HEK293T (cell line): ENCODE measurements at regions not wholly inside any gene's neighbourhood (a gene's known extent, or its start where the extent isn't known, plus 50 kb on each side); places are given as distances from the start of the nearest gene placed in this dataset.

Experiments used
- BHLHE40 ChIP-seq: fragments of 450-650 bp; IDR thresholded peaks from 2 replicates; pipeline ENCODE4 v1.6.1; 2016; ENCODE audit warnings: mild to moderate bottlenecking, moderate library complexity, borderline replicate concordance
- ELF4 ChIP-seq: fragments of 450-650 bp; IDR thresholded peaks from 2 replicates; pipeline ENCODE4 v1.6.1; 2017; ENCODE audit warnings: antibody characterized with exemption
- FOXA1 ChIP-seq: fragments of 450-650 bp; IDR thresholded peaks from 2 replicates; pipeline ENCODE4 v1.6.1; 2016; ENCODE audit warnings: mild to moderate bottlenecking
- FOXM1 ChIP-seq: fragments of 450-650 bp; IDR thresholded peaks from 2 replicates; pipeline ENCODE4 v1.6.1; 2017; ENCODE audit warnings: mild to moderate bottlenecking, borderline replicate concordance
- L3MBTL2 ChIP-seq: fragments of 450-650 bp; conservative IDR thresholded peaks from 2 replicates; pipeline ENCODE4 v1.6.1; 2016; ENCODE audit warnings: mild to moderate bottlenecking
- NFRKB ChIP-seq: fragments of 450-650 bp; IDR thresholded peaks from 2 replicates; pipeline ENCODE4 v1.6.1; 2016; ENCODE audit warnings: mild to moderate bottlenecking, moderate library complexity
- PKNOX1 ChIP-seq: fragments of 450-650 bp; IDR thresholded peaks from 2 replicates; pipeline ENCODE4 v1.6.1; 2016
- SUZ12 ChIP-seq: fragments of 450-650 bp; IDR thresholded peaks from 2 replicates; pipeline ENCODE4 v1.6.1; 2016; ENCODE audit warnings: mild to moderate bottlenecking
- ZNF384 ChIP-seq: fragments of 450-650 bp; IDR thresholded peaks from 2 replicates; pipeline ENCODE4 v1.6.1; 2016

DNA sequence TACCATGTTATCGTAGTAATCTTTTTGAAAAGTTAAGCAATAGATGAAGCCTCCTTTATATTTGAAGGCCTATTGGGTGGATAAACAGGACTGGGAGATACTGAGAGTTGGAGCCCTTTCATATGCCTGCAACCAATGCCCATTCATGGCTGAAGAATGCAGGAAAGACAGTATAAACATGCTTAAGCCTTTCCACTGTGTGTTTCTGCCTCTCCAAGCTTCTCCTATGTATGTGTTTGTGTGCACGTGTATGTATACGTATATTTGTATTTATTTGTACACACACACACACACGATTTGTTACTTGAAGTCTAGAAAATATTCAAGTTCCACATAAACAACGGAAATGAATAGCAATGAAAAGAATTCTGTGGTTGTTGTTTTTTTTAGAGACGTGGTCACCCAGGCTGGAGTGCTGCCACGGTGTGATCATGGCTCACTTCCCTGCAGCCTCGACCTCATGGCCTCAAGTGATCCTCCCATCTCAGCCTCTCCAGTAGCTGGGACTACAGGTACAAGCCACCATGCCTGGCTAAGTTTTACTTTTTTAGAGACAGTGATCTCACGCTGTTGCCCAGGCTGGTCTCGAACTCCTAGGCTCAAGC lies 1453.5 kb downstream of the AACS start:
- no peak for TF ChIP-seq ELF4
- TF ChIP-seq NFRKB = no peak
- no peak for TF ChIP-seq SUZ12
- no peak for TF ChIP-seq BHLHE40
- no peak for TF ChIP-seq L3MBTL2
- no peak for TF ChIP-seq ZNF384
- TF ChIP-seq FOXM1 = no peak
- no peak for TF ChIP-seq FOXA1
- no peak for TF ChIP-seq PKNOX1
